Activated effector memory CD4-positive, alpha-beta T cell treated with Interleukin-2 at 50 U/mL for 16 hours (primary cell): ENCODE measurements at regions not wholly inside any gene's neighbourhood (a gene's known extent, or its start where the extent isn't known, plus 50 kb on each side); places are given as distances from the start of the nearest gene placed in this dataset.

Experiments
- DNase-seq: peaks from one replicate; pipeline ENCODE4 v3.0.0-alpha.2; 2020

GRCh38 chr11:15705891-15706290, 591.2 kb downstream of the INSC start:
- no peak for DNase-seq

DNA sequence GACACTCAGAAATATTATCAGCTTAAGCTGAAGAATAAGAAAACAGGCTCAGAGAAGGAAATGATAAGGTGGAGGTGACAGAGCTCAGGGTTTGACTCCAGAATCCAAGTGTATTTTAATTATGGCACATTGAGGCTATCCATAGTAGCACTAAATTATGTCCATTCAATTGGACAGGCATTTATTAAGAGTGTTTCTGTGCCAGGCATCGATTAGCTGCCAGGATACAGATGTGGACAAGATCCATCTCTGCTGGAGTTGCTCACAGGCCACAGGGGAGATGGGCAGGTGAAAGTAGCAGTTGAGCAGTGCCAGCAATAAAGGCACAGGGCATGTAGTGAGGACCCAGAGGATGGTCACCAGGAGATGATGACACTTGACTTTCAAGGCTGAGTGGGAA, 592.5 kb downstream of the INSC start:
- no peak for DNase-seq

GRCh38 chr11:15707971-15708370, 593.2 kb downstream of the INSC start:
- DNase-seq = no peak

DNA sequence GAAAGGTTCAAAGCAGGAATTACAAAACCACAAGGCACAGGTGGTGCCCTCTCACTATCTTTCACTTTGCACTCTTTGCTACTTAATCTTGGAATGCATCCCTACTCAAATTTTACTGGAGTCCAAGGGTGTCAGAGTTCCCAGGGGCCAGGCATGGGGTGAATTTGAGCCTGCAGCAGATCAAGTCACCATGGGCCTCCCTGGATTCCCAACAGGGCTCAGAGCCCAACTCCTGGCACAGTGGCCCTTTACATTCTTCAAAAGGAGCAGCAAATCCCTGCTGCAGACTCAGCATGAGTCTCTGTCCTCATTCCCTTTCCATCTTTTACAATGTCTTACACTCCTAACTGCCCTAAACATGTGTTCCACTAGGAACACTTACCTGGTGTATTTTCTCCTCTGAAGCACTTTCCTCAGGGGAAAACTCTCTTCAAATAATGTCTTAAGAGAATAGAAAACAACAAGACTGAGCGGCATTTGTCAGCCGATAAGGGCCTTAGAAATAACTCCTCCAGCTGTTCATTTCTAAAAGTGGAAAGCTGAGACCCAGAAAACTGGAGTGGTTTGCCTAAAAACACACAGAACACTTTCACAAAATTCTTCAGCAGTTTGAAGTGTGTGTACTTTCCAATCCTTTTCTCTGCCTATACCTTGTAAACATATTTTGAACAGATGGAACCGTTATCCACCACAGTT, 596.0 kb downstream of the INSC start:
- DNase-seq = no peak

DNA sequence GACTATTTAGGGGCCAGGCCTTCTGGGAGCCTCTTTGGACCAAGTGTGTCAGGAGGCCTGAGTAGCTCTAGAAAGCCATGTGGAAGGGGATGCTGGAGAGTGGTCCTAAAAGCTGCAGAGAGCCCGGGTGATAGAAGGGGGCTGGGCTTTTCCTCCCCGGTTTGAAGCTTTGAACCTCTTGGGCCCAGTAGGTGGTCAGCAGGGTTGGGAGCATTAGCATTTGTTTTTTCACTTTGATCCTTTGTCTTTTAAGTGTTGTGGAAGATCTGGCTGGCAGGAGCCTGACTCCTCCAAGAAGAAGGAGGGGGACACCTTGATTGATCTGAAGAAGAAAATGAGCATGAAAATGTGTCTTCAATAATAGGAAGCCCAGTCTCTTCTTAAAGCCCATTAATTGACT, 596.6 kb downstream of the INSC start:
- no peak for DNase-seq

DNA sequence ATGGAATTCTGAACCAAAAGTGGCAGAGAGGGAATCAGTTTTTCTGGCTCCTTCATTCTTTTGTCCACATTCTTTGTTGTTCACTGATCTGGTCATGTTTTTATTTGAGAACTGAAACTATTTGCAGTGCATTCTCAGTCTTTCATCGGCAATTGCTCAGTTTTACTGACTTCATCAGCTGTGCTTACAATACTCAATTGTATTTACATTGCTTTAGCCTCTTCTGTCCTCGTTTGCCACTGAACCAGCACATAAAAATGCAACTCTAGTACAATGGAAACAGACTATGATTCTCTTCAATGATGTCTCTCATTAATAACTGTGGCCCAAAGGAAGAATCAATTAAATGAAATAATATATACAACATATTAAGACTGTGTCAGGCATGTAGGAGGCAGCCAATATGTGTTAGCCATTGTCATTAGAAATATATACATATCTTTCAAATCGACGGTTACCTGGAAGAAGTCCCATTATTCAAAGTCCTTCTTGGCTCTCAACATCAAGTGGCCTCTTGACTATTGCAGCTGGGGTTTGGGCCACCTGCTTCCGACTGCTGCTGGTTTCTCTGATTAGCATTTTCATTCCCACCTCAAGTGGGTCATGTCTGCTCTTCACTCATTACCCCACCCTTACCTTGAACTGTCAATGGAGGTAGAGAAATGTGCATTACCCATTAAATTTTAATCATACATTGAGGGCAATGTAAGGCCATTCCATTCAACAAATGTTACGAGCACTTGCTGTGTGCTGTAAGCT, 600.1 kb downstream of the INSC start:
- DNase-seq = no peak

- DNase-seq = no peak
These were observed 601.8 kb downstream of the INSC start for GRCh38 chr11:15716550-15716949.

- DNase-seq = no peak
These were observed 605.7 kb downstream of the INSC start for GRCh38 chr11:15720460-15720859.

DNA sequence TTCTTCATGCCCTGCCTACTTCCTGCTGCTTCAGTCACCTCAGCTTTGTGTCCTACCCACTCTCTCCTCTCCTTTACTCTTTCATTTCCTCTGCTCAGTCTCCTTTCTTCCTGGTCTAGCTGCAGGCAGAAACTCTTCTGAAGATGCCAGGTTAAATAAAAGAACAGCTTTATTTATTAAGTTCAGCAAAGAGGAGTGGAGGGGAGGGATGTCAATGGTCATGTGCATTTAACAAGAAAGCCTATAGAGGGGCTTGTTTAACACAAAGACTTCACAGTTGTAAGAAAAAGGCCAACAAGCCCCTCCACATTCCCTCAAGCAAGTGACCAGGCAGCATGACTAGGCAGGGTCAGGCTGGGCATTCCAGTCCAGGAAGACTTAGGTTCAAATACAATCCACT, 609.2 kb downstream of the INSC start:
- no peak for DNase-seq

GRCh38 chr11:15724601-15725000, 609.9 kb downstream of the INSC start:
- DNase-seq = no peak

DNA sequence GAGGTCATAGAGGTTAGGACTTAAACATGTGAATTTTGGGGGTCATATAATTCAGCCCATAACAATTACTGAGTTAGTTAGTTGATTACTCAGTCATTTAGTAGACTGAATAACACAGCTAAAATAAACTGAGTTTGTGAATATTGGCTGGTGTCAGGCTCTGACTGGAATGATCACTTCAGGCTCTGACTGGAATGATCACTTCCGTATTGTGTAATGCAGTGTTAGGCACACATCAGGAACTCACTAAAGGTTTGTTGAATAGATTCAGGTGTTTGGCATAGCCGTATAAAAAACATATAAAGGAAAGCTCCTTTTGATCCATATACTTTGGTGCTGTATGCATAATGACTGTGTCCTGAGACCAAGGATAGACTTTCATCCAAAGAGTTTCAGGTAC, 610.5 kb downstream of the INSC start:
- no peak for DNase-seq

- no peak for DNase-seq
These were observed 611.6 kb downstream of the INSC start for GRCh38 chr11:15726221-15726746.

GRCh38 chr11:15726893-15727519, 612.3 kb downstream of the INSC start:
- DNase-seq = no peak

DNA sequence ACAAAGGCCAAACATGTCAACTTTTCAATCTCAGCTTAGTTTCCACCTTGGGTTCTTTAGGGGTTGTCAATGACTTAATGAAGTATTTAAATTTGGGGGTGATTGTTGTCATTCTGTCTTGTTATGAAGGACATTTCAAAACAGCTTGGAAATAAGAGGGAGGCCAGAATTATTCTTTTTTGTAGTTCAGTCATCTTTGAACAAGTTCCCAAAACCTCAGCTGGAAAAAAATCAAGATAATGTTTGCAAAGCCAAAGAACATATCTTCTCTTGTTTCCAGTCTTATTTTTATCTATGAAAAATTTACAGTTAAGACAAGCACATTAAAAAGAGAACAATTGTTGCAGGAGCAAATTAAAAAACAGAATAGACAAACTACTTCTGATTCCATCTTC, 612.8 kb downstream of the INSC start:
- no peak for DNase-seq

DNA sequence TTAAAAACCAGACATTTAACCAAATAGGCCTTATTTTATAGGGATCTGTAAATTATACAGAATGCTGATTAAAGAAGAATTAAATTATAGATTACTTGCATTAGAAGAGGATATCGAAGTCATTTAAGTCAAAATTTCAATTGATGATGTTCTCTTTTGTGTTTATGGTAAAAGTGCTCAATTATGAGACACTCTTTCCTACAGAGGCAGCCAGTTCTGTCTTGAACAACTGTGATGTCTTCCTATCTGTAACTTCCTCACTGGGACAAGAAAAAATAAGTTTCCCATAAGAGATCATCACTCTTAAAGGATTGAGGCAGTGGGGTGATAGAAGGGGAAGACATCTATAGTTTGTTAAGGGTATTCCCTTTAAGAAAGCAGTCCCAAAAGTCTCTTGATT, 613.5 kb downstream of the INSC start:
- DNase-seq = no peak

DNA sequence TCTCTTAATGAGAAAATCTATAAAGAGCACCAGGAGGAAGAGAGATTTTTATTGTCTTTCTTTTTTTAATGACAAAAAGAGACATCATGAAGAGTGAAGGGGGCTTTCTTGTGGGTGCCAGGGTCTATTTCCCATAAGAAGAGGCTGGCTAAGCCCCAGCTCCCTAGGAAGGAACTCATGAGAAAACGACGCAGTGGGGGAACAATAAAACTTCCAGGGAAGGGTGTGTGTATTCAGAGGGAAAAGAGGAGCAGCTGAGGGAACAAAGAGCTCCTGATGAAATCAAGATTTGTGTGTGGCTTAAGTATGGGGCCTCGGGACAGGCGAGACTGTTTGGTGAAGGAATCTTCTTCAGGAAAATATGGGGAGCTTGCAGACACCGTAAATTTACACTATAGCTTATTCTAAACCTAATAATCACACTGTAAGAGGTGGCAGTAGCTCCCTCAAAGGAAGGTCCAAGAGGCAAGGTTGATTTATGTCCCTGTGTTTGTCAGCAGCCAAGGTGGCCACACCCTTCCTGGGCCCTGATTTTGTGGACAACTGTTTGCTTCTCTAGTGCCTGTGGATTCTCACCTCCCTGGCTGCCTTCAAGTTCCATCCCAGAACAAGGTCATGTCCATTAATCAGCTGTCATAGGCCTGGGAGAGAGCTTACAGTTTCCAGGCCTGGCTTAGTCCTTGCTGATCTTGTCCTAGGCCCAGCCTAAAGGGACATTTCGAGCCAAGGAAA, 615.7 kb downstream of the INSC start:
- no peak for DNase-seq

- DNase-seq = no peak
These were observed 616.3 kb downstream of the INSC start for GRCh38 chr11:15730995-15731385.

DNA sequence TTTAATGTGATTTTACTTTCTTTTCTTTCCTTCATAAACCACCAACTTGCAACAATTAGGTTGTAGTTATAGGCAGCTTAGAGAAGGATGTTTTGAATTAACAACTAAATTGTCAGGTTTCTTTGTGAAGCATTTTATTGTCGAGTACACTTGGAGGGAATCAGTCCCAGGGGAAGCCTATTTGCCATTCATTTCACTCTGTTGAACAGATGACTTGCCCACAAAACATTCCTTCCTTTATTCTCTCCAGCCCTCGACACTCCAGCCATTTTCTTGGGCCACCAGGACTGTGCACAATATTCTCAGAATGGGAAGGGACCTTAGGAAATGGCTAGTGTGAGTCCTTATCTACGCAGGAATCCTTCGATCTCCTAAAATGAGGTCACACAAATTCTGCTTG, 620.6 kb downstream of the SOX6 start:
- DNase-seq = no peak

GRCh38 chr11:15737320-15737719, 619.0 kb downstream of the SOX6 start:
- no peak for DNase-seq

DNA sequence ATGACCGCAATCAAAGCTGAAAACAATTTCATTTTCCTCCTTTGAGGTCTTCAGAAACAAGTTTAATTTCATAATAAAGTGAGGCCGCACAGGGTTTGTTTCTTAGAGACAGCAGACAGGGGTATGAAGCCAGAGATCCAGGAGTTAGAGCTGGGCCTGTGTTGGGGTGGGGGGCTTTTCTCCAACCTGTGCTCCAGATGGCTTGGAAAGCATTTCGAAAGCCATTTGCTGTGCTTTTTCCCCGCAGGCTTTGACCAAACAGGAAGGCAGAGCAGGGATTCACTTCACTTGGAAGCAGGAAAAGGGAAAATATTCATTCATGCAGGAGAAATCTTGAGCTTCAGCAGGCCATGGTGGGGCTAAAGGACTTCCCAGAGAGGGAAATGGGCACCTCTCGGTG, 617.4 kb downstream of the SOX6 start:
- no peak for DNase-seq

DNA sequence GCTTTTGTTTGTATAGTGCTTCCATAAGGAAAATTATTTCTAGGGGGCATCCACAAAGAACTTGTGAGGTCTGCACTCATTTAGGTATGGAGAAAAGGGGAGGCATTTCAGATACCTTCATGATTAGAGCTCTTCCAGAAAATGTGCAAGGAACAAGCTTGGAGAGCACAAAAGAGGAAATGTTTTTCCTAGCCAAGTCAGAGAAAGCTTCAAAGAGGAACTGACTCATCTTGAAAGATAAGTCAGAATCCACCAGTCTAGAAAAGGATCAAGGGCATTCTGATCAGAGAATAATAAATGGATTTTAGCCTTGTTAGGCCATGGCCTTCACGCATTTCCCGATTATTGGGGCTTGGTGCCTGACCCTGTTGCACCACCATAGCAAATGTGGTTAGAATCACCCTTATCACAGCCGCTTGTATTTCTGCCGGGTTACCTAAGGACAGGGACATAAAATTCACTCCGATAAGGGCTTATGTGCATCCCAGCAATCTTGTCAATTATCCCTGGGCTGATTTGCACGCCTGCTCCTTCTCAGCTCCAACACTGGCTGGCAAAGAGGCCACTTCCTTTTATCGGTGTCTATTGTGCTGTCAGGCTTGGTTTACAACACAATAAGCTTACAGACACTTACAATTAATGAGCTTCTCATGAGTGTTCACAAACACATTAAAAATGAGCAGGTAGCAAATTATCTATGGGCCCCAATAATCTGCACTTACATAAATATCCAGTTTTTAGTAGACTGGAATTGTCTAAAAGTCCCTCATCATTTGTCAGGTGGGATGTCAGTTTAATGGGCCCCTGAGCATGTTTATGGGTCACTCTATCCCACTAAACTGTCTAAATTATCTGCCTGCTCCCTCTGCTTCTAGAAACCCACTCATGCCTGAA, 613.5 kb downstream of the SOX6 start:
- DNase-seq = no peak

DNA sequence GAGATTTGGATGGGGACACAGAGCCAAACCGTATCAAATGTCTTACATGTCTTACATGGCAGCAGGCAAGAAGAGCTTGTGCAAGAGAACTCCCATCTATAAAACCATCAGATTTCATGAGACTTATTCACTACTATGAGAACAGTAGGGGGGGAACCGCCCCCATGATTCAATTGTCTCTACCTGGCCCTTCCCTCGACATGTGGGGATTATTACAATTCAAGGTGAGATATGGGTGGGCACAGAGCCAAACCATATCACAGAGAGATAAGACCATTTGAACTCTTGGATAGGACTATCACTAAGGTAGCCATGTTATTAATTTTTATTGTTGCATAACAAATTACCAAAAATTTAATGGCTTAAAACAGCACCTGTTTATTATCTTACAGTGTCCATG, 611.7 kb downstream of the SOX6 start:
- DNase-seq = no peak
